ENCODE measurements at regions not wholly inside any gene's neighbourhood (a gene's known extent, or its start where the extent isn't known, plus 50 kb on each side); places are given as distances from the start of the nearest gene placed in this dataset.

DNA sequence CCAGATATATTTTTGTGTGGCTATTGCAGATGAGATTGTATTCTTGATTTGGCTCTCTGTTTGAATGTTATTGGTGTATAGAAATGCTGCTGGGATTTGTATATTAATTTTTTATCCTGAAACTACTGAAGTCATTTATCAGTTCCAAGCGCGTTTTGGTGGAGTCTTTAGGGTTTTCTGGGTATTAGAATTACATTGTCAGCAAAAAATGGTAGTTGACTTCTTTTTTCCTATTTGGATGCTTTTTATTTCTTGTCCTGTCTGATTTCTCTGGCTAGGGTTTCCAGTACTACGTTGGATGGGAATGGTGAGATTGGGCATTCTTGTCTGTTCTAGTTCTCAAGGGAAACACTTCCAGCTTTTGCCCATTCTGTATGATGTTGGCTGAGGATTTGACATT lies 415.5 kb upstream of the CHRM2 start:
- no peak overlapping the region for H3K56ac ChIP-seq (ENCODE audit: extremely low read depth, insufficient read depth, low read length)
- no peaks in the 10 kb centered on the region for H3K79me1 ChIP-seq (ENCODE audit: low read depth in 1 of 2, low read length in 2 of 2)
- no peak overlapping the region for H2AFZ ChIP-seq (replicated peaks; ENCODE audit: low read length, poor library complexity)
- H4K20me1 ChIP-seq (ENCODE audit: insufficient read depth, low read length) = no peaks in the 10 kb centered on the region
- no peak overlapping the region for H2AK9ac ChIP-seq (replicated peaks; ENCODE audit: low read depth, low read length, poor library complexity)
- no peak overlapping the region for H3K4ac ChIP-seq (ENCODE audit: low read depth, low read length)
- H3K9me3 ChIP-seq (ENCODE audit: control insufficient read depth, insufficient read depth, low read length) = no peaks in the 10 kb centered on the region
- H3K23ac ChIP-seq (ENCODE audit: low read depth, low read length) = no peak overlapping the region
- ChIA-PET CTCF (no interaction called here), POLR2A (ENCODE audit: unreplicated experiment) (no interaction called here)
- no peaks in the 10 kb centered on the region for H3K4me1 ChIP-seq (ENCODE audit: control insufficient read depth, insufficient read depth, low read length)
- no peak overlapping the region for H4K91ac ChIP-seq (ENCODE audit: insufficient read depth, low read depth, low read length)
- no peak overlapping the region for H4K5ac ChIP-seq (ENCODE audit: low read depth, low read length)
- dilution Hi-C loops (cut with HindIII; ENCODE audit: low sequenced_read_pairs, unreplicated experiment) = no loop called here
- H3K36me3 ChIP-seq (ENCODE audit: control insufficient read depth, insufficient read depth, low read length) = no peaks in the 10 kb centered on the region
- H2BK120ac ChIP-seq (ENCODE audit: low read depth, low read length) = no peak overlapping the region
- BruUV-seq (replicated peaks) = no TSS peak
- H3K4me3 ChIP-seq (ENCODE audit: insufficient read depth, low read depth, low read length) = no peak overlapping the region
- no peak overlapping the region for H2BK15ac ChIP-seq (ENCODE audit: low read depth, low read length)
- DNase-seq = no peak
- in situ Hi-C loops (cut with MboI; ENCODE audit: low sequenced_read_pairs) = no loop called here
- no peak overlapping the region for H2BK5ac ChIP-seq (ENCODE audit: low read depth, low read length, poor library complexity, severe bottlenecking)
- no peaks in the 10 kb centered on the region for H3K9me1 ChIP-seq (ENCODE audit: insufficient read depth, low read length)
- WGBS, 2 experiments (ENCODE audit: extremely low coverage in 2 of 2, insufficient read length in 1 of 2) = no CpG with 5 or more reads among the region's 3 CpGs
- H3K18ac ChIP-seq (ENCODE audit: low read depth, low read length) = no peak overlapping the region
- no peak for ATAC-seq (ENCODE audit: low read depth)
- no peaks in the 10 kb centered on the region for H3K27me3 ChIP-seq (ENCODE audit: control insufficient read depth, insufficient read depth, low read length)
- intact Hi-C loops (cut with micrococcal nuclease) = no loop called here
- H3K14ac ChIP-seq (replicated peaks; ENCODE audit: low read depth, low read length) = no peak overlapping the region
- no peak overlapping the region for H2AK5ac ChIP-seq (ENCODE audit: low read depth, low read length)
- TF ChIP-seq MAZ (IDR thresholded peaks at IDR 0.05; ENCODE audit: borderline replicate concordance, low read depth, low read length) (no peak), MAFK (IDR thresholded peaks at IDR 0.05; ENCODE audit: low read depth, low read length) (peak; percentile 89), POLR2A (IDR thresholded peaks at IDR 0.05; ENCODE audit: low read depth, low read length) (no peak)
- TF ChIP-seq, protein P1, sequence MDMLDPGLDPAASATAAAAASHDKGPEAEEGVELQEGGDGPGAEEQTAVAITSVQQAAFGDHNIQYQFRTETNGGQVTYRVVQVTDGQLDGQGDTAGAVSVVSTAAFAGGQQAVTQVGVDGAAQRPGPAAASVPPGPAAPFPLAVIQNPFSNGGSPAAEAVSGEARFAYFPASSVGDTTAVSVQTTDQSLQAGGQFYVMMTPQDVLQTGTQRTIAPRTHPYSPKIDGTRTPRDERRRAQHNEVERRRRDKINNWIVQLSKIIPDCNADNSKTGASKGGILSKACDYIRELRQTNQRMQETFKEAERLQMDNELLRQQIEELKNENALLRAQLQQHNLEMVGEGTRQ (IDR thresholded peaks at IDR 0.05; ENCODE audit: low read depth, low read length) = no peak
- no peak overlapping the region for H3K27ac ChIP-seq (ENCODE audit: insufficient read depth, low read length)
- H2BK20ac ChIP-seq (ENCODE audit: low read depth, low read length) = no peak overlapping the region
- H3K9ac ChIP-seq (ENCODE audit: low read depth, low read length) = no peak overlapping the region
- no peak overlapping the region for H3K4me2 ChIP-seq (ENCODE audit: low read depth, low read length)
- H4K8ac ChIP-seq (ENCODE audit: low read depth in 2 of 2, low read length in 2 of 2) = no peak overlapping the region
